Neural crest cell (in vitro differentiated cells): ENCODE measurements at regions not wholly inside any gene's neighbourhood (a gene's known extent, or its start where the extent isn't known, plus 50 kb on each side); places are given as distances from the start of the nearest gene placed in this dataset.

Experiments
- DNase-seq: peaks from one replicate; pipeline ENCODE4 v3.0.0; 2021; ENCODE audit warnings: low read depth, mixed read lengths, low spot score
- H3K27ac Mint-ChIP-seq: one replicate; pipeline ENCODE4 v1.8.0; 2021; ENCODE audit warnings: mild to moderate bottlenecking, mixed read lengths; ENCODE audit not compliant: unreplicated experiment
- H3K27me3 Mint-ChIP-seq: 2 replicates; pipeline ENCODE4 v1.8.0; 2021; ENCODE audit warnings: low read depth, mild to moderate bottlenecking, mixed read lengths
- H3K36me3 Mint-ChIP-seq: 2 replicates; pipeline ENCODE4 v1.8.0; 2021; ENCODE audit warnings: low read depth, mild to moderate bottlenecking, mixed read lengths
- H3K4me1 Mint-ChIP-seq: 2 replicates; pipeline ENCODE4 v1.8.0; 2021; ENCODE audit warnings: mixed read lengths
- H3K4me3 Mint-ChIP-seq: one replicate; pipeline ENCODE4 v1.8.0; 2021; ENCODE audit warnings: mild to moderate bottlenecking, mixed read lengths
- H3K9me3 Mint-ChIP-seq: 2 replicates; pipeline ENCODE4 v1.8.0; 2021; ENCODE audit warnings: mixed read lengths
- CTCF ChIP-seq: fragments of 200-600 bp; sonication (generic); conservative IDR thresholded peaks from 2 replicates; pipeline ENCODE4 v1.5.0; 2021; ENCODE audit warnings: antibody characterized with exemption, mild to moderate bottlenecking

- H3K27me3 Mint-ChIP-seq, result no peaks in the 10 kb centered on the region
- peak overlapping the region; percentile 57 for H3K27ac Mint-ChIP-seq
- peaks cover 5% of the 10 kb centered on the region for H3K9me3 Mint-ChIP-seq
- H3K4me1 Mint-ChIP-seq, result peaks cover 52% of the 10 kb centered on the region
- no peak overlapping the region for H3K4me3 Mint-ChIP-seq
- TF ChIP-seq CTCF, result no peak
- peaks cover 6% of the 10 kb centered on the region for H3K36me3 Mint-ChIP-seq
- DNase-seq, result no peak
Observed at GRCh38 chr2:217553679-217554078, 449.1 kb downstream of the TNS1 start.

DNA sequence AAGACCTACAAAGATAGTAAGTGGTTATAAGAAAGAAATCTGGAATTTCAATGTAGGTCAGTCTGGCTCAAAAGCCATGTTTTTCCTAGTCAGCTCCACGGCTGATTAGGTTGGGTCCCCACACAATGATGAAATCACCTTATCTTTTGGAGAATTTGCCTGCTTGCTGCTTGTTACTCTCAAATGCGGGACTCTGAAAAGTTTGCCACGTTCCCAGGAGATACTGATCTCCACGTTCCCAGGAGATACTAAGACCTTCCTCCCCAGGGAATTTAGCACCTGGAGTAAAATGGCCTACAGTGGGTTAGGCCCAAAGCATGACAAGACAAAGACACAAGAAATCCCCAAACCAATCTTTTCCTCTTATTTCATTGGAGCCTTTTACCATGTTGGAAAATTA, 449.6 kb downstream of the TNS1 start:
- Mint-ChIP-seq H3K27ac (no peak overlapping the region), H3K36me3 (peaks cover 3% of the 10 kb centered on the region), H3K9me3 (peaks cover 2% of the 10 kb centered on the region), H3K27me3 (no peaks in the 10 kb centered on the region), H3K4me1 (peaks cover 47% of the 10 kb centered on the region), H3K4me3 (no peak overlapping the region)
- no peak for DNase-seq
- no peak for TF ChIP-seq CTCF

- Mint-ChIP-seq H3K27me3 (no peaks in the 10 kb centered on the region), H3K36me3 (peaks cover 3% of the 10 kb centered on the region), H3K9me3 (peaks cover 2% of the 10 kb centered on the region), H3K4me3 (no peak overlapping the region), H3K27ac (no peak overlapping the region), H3K4me1 (peaks cover 36% of the 10 kb centered on the region)
- no peak for TF ChIP-seq CTCF
- no peak for DNase-seq
Observed at GRCh38 chr2:217552081-217552480, 450.7 kb downstream of the TNS1 start.

- Mint-ChIP-seq H3K27me3 (no peaks in the 10 kb centered on the region), H3K36me3 (peaks cover 6% of the 10 kb centered on the region), H3K9me3 (peaks cover 6% of the 10 kb centered on the region), H3K27ac (no peak overlapping the region), H3K4me3 (no peak overlapping the region), H3K4me1 (peaks cover 29% of the 10 kb centered on the region)
- DNase-seq, result no peak
- TF ChIP-seq CTCF, result no peak
Observed at GRCh38 chr2:217551252-217551899, 451.4 kb downstream of the TNS1 start.

DNA sequence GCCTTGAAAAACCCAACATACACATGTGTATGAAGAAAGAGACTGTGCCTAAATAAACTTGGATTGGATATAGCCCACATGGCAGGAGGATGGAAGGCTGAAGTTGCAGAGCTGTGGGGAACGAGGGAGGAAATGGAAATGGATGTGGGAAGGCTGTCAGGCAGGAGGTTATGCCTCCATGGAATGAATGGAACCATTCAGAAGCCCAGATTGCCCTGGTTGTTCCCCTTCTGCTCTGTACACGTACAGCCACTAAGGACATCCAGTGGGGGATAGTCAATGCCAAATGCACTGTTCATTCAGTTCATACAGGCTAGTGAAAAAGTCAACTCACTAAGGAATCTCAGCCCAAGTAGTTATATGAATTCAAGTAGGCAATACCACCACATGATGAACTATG, 463.7 kb downstream of the TNS1 start:
- Mint-ChIP-seq H3K4me3 (no peak overlapping the region), H3K9me3 (peaks cover 21% of the 10 kb centered on the region), H3K27ac (peak overlapping the region; percentile 72), H3K4me1 (peaks cover 13% of the 10 kb centered on the region), H3K36me3 (peaks cover 9% of the 10 kb centered on the region), H3K27me3 (no peaks in the 10 kb centered on the region)
- DNase-seq, result no peak
- no peak for TF ChIP-seq CTCF

- peak overlapping the region; percentile 72 for H3K27ac Mint-ChIP-seq
- TF ChIP-seq CTCF, result no peak
- peaks cover 4% of the 10 kb centered on the region for H3K36me3 Mint-ChIP-seq
- DNase-seq, result no peak
- no peaks in the 10 kb centered on the region for H3K27me3 Mint-ChIP-seq
- H3K9me3 Mint-ChIP-seq, result peaks cover 18% of the 10 kb centered on the region
- H3K4me3 Mint-ChIP-seq, result no peak overlapping the region
- H3K4me1 Mint-ChIP-seq, result peaks cover 13% of the 10 kb centered on the region
Observed at GRCh38 chr2:217538719-217539118, 464.1 kb downstream of the TNS1 start.
